Endothelial cell (in vitro differentiated cells): ENCODE measurements at regions not wholly inside any gene's neighbourhood (a gene's known extent, or its start where the extent isn't known, plus 50 kb on each side); places are given as distances from the start of the nearest gene placed in this dataset.
"Not testable (repeated sequence)": the region's sequence is repeated elsewhere in the genome, so short reads cannot be mapped to it uniquely, and the experiment has no call there.

Source experiments
- DNase-seq: peaks from one replicate; pipeline ENCODE4 v3.0.0; 2021; ENCODE audit warnings: low spot score
- H3K27ac Mint-ChIP-seq: one replicate; pipeline ENCODE4 v1.8.0; 2021; ENCODE audit warnings: mixed read lengths, inconsistent platforms; ENCODE audit not compliant: unreplicated experiment
- H3K27me3 Mint-ChIP-seq: one replicate; pipeline ENCODE4 v1.8.0; 2021; ENCODE audit warnings: mild to moderate bottlenecking, moderate library complexity, mixed read lengths, inconsistent platforms; ENCODE audit not compliant: unreplicated experiment
- H3K36me3 Mint-ChIP-seq: one replicate; pipeline ENCODE4 v1.8.0; 2021; ENCODE audit warnings: mild to moderate bottlenecking, low read depth, mixed read lengths, inconsistent platforms; ENCODE audit not compliant: unreplicated experiment
- H3K4me1 Mint-ChIP-seq: one replicate; pipeline ENCODE4 v1.8.0; 2021; ENCODE audit warnings: mild to moderate bottlenecking, mixed read lengths, inconsistent platforms; ENCODE audit not compliant: unreplicated experiment
- H3K4me3 Mint-ChIP-seq: one replicate; pipeline ENCODE4 v1.8.0; 2021; ENCODE audit warnings: mild to moderate bottlenecking, mixed read lengths, inconsistent platforms; ENCODE audit not compliant: unreplicated experiment
- H3K9me3 Mint-ChIP-seq: one replicate; pipeline ENCODE4 v1.8.0; 2021; ENCODE audit warnings: mixed read lengths, inconsistent platforms; ENCODE audit not compliant: unreplicated experiment
- CTCF ChIP-seq: fragments of 200-600 bp; sonication (generic); IDR thresholded peaks from one replicate; pipeline ENCODE4 v1.5.0; 2021; ENCODE audit warnings: antibody characterized with exemption; ENCODE audit not compliant: unreplicated experiment

- H3K4me1 Mint-ChIP-seq = no peaks in the 10 kb centered on the region
These were observed 1797.7 kb downstream of the MRPL39 start for GRCh38 chr21:23809573-23809972.

GRCh38 chr21:23806966-23807548, 1800.2 kb downstream of the MRPL39 start:
- peaks cover 19% of the 10 kb centered on the region for H3K9me3 Mint-ChIP-seq
- H3K27me3 Mint-ChIP-seq = not testable (repeated sequence)

More at GRCh38 chr21:23809573-23809972, 1797.7 kb downstream of the MRPL39 start:
- peaks cover 8% of the 10 kb centered on the region for H3K36me3 Mint-ChIP-seq
- peaks cover 23% of the 10 kb centered on the region for H3K9me3 Mint-ChIP-seq
- H3K27me3 Mint-ChIP-seq = peaks cover 7% of the 10 kb centered on the region
- H3K27ac Mint-ChIP-seq = no peak overlapping the region
- no peak for TF ChIP-seq CTCF
- H3K4me3 Mint-ChIP-seq = no peak overlapping the region
- DNase-seq = no peak

GRCh38 chr21:23804866-23805265, 1802.4 kb downstream of the MRPL39 start:
- TF ChIP-seq CTCF = no peak
- H3K4me3 Mint-ChIP-seq = no peak overlapping the region
- peaks cover 7% of the 10 kb centered on the region for H3K27me3 Mint-ChIP-seq
- H3K27ac Mint-ChIP-seq = no peak overlapping the region
- peaks cover 8% of the 10 kb centered on the region for H3K36me3 Mint-ChIP-seq
- peaks cover 14% of the 10 kb centered on the region for H3K9me3 Mint-ChIP-seq
- DNase-seq = no peak
- no peaks in the 10 kb centered on the region for H3K4me1 Mint-ChIP-seq

More at GRCh38 chr21:23806966-23807548, 1800.2 kb downstream of the MRPL39 start:
- not testable (repeated sequence) for H3K36me3 Mint-ChIP-seq, DNase-seq, H3K4me3 Mint-ChIP-seq, H3K4me1 Mint-ChIP-seq, H3K27ac Mint-ChIP-seq

GRCh38 chr21:23801292-23801691, 1806.0 kb downstream of the MRPL39 start:
- Mint-ChIP-seq H3K4me3 (no peak overlapping the region), H3K9me3 (peaks cover 12% of the 10 kb centered on the region), H3K36me3 (no peaks in the 10 kb centered on the region), H3K27me3 (peaks cover 2% of the 10 kb centered on the region), H3K27ac (no peak overlapping the region), H3K4me1 (no peaks in the 10 kb centered on the region)
- no peak for TF ChIP-seq CTCF
- no peak for DNase-seq

- Mint-ChIP-seq H3K9me3 (peaks cover 5% of the 10 kb centered on the region), H3K27me3 (no peaks in the 10 kb centered on the region), H3K4me1 (no peaks in the 10 kb centered on the region), H3K36me3 (no peaks in the 10 kb centered on the region), H3K27ac (no peak overlapping the region), H3K4me3 (no peak overlapping the region)
- no peak for TF ChIP-seq CTCF
- no peak for DNase-seq
These were observed 1807.9 kb downstream of the MRPL39 start for GRCh38 chr21:23799376-23799775.
